HG02610 (cell line): ENCODE measurements at regions not wholly inside any gene's neighbourhood (a gene's known extent, or its start where the extent isn't known, plus 50 kb on each side); places are given as distances from the start of the nearest gene placed in this dataset.
"Not testable (repeated sequence)": the region's sequence is repeated elsewhere in the genome, so short reads cannot be mapped to it uniquely, and the experiment has no call there.

ENCODE experiments used
- ATAC-seq: cut with Tn5 transposase; IDR thresholded peaks from one replicate; pipeline ENCODE4 v1.9.1; 2021; ENCODE audit warnings: mild to moderate bottlenecking, moderate library complexity; ENCODE audit not compliant: unreplicated experiment

DNA sequence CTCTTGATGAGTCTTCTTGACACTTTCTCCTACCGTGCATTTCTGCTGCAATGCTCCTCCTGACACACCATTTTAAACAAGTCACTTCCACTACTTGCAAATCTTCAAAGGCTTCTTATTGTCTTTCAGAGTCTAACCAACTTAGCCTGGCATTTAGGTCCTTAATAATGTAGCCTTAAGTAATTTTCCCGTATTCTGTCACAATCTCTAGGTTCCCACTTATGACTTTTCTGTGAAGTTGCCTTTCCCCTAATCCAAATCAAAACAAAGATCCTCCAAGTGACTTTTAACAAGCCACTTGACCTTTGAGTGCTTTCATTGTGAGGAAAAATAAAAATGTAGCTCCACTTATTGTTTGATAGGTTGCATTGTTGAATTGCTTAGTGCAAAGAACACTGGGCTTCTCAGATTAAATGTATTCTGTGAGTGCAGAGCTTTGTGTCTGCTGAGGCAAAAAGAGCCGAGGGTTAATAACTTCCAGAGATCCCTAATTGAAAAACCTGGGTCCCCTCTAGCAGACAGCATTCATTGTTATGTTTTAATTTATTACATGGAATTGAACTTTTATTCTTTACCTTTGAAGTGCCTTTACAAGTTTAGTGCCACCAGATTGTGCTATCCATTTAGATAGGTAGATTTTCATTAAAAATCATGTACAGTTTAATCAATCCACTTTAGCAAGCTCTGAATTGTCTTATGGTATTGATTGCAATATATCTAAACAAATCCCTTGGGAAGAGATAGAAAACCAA, 341.7 kb upstream of the TYRP1 start:
- ATAC-seq, result no peak

DNA sequence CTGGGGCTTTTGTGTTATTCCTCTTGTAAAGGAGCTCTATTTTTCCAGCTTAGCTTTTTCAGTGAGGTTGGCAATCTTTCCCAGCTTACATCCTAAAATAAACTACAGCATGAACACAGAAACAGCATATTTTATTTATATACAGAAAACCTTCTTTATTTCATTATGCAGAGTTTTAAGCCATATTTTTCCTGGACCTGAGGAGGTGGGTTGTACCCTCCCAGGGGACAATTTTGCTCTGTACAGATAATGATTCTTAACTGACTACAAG, 341.2 kb upstream of the TYRP1 start:
- ATAC-seq, result no peak

DNA sequence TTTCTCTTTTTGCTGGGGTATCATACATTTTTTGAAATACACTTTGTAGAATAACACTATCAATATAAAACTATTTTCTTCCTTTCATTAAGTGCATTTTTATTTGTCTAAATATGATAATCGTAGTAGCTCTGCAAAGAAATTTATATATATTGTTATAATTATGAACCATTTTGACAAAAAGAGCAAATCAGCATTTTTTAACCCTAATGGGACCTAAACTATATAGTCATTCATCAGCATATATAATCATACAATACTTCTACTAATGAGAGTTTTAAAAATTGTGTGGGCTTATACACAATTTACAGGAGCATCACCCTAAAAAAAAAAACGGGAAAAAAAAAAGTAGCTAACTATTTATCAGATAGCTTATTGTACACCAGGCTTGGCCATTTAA, 329.7 kb upstream of the TYRP1 start:
- ATAC-seq, result no peak

DNA sequence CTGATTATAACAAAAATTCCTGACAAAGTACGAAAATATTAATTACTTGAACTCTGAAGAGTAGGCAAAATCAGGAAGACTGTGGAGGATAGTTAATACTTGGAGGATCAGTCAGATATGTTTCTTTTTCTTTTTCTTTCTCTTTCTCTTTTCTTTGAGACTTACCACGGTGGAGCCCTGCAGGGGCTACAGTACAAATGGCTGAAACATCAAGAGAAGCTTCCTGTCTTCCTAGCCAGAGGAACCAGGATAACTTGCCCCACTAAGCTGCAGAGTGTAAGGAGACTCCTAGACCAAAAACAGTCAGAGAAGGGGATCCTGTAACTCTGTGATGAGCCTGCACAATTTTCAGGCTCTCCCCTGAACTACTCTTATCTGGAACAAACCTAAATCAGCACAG, 324.6 kb upstream of the TYRP1 start:
- ATAC-seq, result no peak

DNA sequence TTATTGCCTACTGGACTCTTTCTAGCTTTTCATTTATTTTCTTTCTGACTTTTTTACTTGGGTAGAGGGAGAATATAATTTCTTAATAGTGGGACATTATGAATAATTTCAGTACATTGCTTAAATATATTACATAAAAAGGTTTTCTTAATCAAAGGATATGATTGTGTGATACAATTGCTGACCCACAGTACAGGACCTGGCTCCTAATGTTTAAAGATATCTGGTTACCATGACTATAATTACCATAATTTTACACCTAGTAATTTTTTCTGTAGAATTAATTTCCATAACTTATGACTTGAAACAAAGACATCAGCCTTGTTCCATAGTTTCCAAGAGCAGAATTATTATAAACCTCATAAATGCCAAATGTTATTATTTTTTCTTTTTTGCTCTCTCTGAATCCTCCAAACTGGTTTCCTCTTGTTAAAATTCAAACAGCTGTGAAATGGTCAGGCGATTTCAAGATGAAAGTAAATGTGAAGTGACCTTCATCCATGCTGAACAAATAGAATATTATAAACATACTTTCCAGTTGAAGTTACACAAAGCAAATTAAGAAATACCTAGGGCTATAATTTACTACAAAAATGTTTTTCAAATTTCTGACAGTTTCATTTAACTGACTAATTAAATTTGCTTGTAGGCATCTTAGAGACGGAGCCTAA, 301.2 kb upstream of the TYRP1 start:
- no peak for ATAC-seq

DNA sequence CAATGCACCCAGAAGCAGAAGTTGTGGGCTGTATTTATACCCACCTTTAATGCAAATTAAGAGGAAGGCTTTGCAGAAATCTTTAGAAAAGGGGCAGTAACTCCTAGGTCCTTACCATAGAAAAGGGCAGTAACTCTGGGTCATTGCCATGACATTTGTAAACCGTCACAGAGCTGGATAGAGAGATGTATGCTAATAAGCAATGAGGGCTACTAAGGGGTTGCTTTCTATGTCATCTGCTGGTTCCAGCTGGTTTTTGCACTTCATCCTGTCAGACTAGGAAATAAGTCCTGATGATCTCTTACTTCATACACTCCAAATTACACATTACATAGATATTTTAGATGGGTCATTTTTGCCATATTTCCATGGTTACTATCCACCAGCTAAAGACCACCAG, 299.1 kb upstream of the TYRP1 start:
- ATAC-seq, result no peak

DNA sequence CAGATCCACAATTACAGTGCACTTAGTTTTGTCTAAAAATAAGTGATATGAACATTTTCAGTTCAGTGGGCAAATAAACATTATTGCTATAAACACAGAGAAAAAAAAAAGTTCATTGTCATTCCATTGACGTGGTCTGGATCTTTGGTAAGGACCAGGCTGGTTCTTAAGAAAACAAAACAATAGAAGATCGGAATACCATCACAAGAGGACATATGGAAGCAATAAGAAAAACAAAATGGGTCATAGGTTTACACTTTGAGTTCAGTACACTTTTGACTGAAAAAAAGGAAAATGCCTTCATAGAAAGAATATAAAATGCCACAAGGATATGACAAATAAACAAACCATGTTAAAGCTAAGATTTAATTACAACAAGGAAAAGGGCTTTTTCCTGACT, 289.5 kb upstream of the TYRP1 start:
- ATAC-seq, result no peak

DNA sequence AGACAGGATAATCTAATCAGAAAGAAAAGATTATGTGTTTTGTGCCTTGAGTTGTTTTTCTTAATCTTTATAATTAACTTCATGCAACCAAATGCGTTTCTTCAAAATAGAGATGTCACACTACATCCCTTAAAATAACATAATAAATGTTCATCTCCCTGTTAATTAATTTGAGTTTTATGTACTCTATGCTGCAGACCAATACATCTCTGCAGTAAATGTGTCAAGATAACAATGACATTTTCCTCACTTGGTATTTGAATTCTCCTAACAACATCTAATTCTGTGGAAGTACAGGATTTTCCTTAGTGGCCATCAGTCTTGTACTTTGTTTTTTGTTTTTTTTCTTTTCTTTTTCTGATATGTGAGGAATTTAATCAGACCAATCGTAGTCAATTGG, 279.2 kb upstream of the TYRP1 start:
- no peak for ATAC-seq

DNA sequence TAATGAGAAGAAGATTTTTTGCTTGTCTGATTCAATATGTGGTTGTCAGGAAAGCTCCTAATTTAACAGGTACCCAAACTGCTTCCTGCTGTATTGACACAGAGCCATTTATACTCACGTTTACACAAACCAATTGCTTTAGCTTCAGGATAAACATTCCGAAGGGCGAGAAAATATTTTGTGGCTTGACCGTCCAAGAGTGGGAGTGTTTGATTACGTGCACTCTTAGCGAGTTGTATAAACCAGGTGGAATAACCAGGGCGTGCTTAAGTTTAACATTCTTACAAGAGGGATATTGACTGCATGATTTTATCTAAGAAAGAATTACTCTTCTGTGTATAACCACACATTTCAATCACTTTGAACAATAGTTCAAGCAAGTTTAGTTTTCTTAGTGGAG, 278.7 kb upstream of the TYRP1 start:
- no peak for ATAC-seq

DNA sequence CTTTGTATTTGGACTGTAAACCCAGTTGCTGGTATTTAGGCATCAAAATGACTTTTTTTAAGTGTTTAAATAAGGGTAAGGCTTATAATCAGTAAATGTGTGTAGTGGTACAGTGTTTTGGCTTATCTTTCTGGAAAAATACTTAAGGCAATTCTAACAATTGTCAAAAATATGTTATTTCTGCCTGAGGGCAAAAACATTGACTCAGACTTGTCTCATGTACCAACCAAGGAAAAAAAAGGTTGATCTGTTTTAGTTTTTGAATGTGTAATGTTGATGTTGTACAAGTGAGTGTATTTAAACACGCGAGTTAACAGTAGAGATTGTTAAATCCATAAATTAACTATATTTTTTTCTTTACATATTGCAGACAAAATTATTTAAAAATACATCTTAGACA, 277.8 kb upstream of the TYRP1 start:
- no peak for ATAC-seq

DNA sequence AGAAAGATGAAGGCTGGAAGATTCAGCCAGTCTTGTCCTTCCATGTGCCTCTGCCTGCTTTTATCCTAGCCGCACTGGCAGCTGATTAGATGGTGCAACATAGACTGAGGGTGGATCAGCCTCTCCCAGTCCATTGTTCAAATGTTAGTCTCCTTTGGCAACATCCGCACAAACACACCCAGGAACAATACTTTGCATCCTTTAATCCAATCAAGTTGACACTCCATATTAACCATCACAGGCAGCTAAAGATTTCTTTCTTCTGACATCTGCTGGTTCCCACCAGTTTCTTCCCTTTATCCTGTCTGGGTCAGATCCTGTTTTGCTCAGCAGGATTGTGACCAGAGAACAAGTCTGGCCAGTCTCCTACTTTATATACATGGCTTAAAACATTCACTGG, 276.5 kb upstream of the TYRP1 start:
- ATAC-seq, result no peak

DNA sequence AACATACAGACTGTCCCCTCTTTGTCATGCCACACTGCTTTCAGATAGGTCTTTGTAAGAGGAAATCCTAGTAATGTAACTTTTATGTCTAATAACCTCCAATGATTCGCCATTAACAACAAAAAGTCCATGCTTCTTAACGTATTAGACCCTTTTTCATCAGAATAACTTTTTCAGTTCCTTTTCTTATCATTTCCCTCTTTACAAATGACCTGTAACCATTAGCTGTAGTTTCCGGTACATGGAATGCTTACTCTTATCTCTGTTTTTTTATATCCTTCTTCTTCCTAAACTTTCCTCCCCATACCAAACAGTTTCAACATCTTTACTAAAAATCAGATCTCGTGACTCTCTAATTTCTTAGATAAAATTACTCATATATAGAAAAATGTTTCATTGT, 268.9 kb upstream of the TYRP1 start:
- ATAC-seq, result no peak

DNA sequence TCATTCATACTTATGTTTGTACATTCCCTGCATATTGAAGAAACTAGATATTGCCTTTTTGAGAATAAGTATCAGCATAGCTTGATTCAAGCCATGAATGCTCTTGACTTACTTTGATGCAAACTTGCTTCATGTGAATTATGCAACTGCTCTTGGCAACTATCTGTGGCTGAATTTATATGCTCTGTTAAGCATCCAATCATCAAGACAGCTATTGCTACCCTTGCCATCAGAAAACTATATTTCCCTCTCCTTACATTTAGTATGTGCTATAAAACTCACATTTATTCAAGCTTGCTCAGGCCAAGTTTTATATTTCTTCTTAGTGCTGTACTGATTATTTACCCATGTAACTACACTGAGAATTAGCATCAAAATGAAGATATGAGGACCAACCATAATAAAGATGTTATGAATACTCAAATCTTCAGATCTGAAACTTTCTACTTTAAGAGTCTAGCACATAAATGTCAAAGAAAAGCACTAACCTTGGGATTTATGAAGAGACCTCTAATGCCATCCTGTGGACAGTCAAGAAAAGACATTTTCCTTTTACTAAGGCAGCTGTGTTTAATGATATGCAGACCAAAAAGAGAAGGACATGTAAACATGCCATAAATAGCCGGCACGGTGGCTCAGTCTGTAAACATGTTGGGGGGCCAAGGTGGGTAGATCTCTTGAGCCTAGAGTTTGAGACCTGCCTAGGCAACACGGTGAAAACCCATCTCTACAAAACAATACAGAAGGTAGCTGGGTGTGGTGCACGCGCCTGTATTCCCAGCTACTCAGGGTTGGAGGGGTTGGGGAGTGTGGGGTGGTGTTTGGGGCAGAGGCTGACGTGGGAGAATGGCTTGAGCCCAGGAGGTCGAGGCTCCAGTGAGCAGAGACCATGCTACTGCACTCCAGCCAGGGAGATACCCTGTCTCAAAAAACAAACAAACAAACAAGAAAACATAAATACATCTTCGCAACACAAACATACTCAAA, 267.0 kb upstream of the TYRP1 start:
- ATAC-seq, result no peak

DNA sequence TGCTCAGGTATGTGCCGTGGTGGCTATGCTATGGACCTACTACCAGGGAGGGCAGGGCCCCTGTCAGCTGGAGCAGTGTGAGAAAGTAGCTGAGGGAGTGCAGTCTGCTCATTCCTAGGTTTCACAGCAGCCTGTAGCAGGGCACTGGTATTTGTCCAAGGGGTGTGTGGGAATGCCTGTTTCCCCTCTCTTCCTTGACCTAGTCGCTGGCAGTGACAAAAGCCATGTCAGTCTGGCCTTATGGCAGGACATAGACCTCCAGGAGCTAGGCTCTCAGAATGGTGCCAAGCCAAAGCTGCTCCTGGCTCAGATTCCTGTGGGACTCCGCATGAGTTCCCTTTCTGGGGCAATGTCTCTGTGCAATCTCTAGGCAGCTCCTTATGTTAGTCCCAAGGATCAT, 253.9 kb upstream of the TYRP1 start:
- ATAC-seq, result no peak

DNA sequence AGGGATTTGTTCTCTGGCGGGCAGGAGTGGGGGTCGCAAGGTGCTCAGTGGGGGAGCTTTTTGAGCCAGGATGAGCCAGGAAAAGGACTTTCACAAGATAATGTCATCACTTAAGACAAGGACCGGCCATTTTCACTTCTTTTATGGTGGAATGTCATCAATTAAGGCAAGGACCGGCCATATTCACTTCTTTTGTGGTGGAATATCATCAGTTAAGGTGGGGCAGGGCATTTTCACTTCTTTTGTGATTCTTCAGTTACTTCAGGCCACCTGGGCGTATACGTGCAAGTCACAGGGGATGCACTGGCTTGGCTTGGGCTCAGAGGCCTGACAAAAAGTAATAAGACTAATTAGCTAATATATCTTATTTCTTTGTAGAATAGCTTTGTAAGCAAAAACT, 252.1 kb upstream of the TYRP1 start:
- not testable (repeated sequence) for ATAC-seq

DNA sequence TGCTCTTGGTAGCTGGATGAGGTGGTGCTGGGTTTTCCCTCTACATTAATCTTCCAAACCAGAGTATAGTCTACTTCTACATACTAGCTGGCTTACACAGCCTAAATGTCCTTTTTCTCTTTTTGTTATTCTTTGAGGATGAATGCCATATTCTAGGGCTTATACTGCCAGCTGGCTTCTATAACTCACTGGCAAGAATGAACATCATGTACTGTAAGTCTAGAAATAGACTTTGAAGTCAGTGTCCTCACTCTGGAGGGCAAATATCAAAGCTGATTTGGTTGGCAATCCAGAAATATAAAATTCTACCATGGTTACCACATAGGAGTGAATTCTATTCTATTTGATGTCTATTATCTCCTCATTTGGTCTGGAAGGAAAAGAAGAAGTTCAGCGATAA, 251.7 kb upstream of the TYRP1 start:
- ATAC-seq, result no peak

DNA sequence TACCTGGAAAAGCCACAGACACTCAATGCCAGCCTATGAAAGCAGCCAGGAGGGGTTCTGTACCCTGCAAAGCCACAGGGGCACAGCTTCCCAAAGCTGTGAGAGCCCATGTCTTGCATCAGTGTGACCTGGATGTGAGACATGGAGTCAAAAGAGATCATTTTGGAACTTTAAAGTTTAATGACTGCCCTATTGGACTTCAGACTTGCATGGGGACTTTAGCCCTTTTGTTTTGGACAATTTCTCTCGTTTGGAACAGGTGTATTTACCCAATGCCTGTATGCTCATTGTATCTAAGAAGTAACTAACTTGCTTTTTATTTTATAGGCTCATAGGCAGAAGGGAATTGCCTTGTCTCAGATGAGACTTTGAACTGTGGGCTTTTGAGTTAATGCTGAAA, 244.9 kb upstream of the TYRP1 start:
- ATAC-seq, result no peak

DNA sequence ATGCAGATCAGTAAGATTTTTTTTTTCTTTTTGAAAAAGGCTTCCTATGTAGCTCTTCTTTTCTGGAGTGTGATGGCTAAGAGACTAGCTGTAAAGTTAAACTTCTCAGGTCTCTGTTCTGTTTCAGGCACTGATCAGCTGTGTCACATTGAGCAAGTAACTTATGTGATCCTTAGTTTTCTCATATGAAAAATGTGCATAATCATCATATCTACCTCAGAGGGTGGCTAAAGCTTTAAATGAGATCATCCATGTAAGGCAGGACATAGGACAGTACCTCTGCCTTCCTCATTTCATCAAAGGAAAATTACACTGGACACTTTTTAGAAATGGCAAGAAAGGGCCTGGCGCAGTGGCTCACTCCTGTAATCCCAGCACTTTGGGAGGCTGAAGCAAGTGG, 235.9 kb upstream of the TYRP1 start:
- no peak for ATAC-seq

DNA sequence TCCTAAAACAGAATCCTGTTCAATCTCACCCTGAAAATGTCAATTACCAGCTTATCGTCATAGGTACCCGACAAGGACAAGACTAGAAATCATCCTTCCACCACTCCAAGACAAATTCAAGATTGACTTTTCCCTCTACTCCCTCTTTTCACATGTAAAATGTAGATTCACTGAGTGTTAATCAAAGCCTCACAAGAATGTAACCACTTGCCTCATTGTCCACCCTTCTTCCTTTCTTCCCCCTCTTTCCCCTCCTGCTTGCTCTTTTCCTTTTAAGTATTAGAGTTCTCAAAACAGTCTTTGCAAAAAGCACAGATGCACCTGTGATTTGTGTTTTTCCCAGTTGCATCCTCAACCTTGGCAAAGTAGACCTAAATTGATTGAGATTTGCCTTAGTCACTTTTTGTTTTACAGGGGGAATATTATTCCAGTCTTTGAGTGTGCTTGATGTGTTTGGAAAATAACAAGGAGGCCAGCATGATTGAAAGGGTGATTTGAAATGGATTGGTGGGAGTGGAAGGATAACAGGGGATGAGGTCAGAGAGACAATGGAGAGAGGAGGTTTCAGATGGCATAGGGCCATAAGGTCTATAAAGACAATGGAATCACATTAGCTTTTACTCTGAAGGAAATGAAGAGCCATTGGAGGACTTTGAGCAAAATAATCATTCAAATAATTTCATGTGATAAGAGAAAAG, 231.3 kb upstream of the TYRP1 start:
- ATAC-seq, result no peak

DNA sequence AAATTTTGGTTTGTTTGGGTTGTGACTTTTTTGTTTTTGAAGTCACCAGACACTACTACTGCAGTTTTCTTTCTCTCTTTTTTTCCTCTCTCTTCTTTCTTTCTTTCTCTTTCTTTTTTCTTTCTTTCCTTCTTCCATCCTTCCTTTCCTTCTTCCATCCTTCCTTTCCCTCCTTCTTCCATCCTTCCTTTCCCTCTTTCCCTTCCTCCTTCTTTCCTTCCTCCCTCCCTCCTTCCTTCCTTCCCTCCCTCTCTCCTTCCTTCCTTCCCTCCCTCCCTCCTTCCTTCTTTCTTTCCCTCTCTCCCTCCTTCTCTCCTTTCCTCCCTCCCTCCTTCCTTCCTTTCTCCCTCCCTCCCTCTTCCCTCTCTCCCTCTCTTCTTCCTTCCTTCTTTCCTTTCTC, 230.3 kb upstream of the TYRP1 start:
- no peak for ATAC-seq

DNA sequence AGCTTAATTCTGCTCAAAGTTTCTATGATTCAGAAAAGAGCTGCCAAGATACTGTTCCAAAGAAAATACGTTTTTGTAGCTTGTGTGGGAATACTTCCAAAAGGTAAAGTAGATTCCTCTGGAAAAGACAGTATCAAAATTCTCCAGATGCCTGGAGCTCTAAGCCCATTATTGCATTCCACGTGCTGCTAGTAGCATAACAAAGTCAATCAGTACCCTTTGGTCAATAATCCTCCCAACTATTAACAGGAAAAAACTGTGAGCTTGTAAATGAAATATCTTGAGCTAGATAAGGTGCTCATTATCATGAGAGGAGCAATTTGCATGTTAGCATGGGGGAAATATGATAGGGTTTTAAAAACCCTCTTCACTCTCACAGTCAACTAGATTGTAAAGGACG, 229.5 kb upstream of the TYRP1 start:
- no peak for ATAC-seq
